H1 (cell line): ENCODE measurements at regions not wholly inside any gene's neighbourhood (a gene's known extent, or its start where the extent isn't known, plus 50 kb on each side); places are given as distances from the start of the nearest gene placed in this dataset.

ENCODE experiments used
- CTCF ChIA-PET: fragments of 300-600 bp; sonication (Branson Sonifier 250); formaldehyde crosslinking; loops from one replicate; lab custom pipeline; 2021; ENCODE audit not compliant: partially characterized antibody; lab: Charles Lee
- POLR2A ChIA-PET: fragments of 300-600 bp; sonication (Branson Sonifier 250); formaldehyde crosslinking; loops from one replicate; lab custom pipeline; 2021; ENCODE audit warnings: inconsistent platforms; ENCODE audit not compliant: partially characterized antibody; lab: Charles Lee
- DNase-seq, 2 experiments: peaks; one replicate each; pipeline versions ENCODE4 v3.0.0 to v3.0.0-alpha.2; 2010 to 2022; ENCODE audit warnings: low spot score in 2 of 2, low read depth in 1 of 2, mixed read lengths in 1 of 2
- FAIRE-seq: peaks from 2 replicates; lab custom pipeline; 2011; peaks lifted over from hg19 to GRCh38; lab: Jason Lieb, UNC
- H2AFZ ChIP-seq: 2 replicates; pipeline ENCODE4 v1.8.1; 2012; ENCODE audit warnings: low read length, inconsistent platforms
- H2AK5ac ChIP-seq: 2 replicates; pipeline ENCODE4 v1.6.1; 2013; ENCODE audit warnings: low read depth, low read length
- H2BK120ac ChIP-seq: replicated peaks from 2 replicates; pipeline ENCODE3; 2013; ENCODE audit warnings: low read depth, low read length, inconsistent platforms
- H2BK12ac ChIP-seq: 2 replicates; pipeline ENCODE4 v1.6.1; 2013; ENCODE audit warnings: low read depth, low read length
- H2BK15ac ChIP-seq: 2 replicates; pipeline ENCODE4 v1.6.1; 2013; ENCODE audit warnings: low read length
- H2BK20ac ChIP-seq: 2 replicates; pipeline ENCODE4 v1.6.1; 2013; ENCODE audit warnings: low read length
- H2BK5ac ChIP-seq: 2 replicates; pipeline ENCODE4 v1.6.1; 2013; ENCODE audit warnings: low read depth, low read length
- H3K14ac ChIP-seq: 2 replicates; pipeline ENCODE4 v1.6.1; 2013; ENCODE audit warnings: inconsistent platforms; ENCODE audit not compliant: insufficient read length
- H3K18ac ChIP-seq: 2 replicates; pipeline ENCODE4 v1.6.1; 2013; ENCODE audit warnings: low read length; ENCODE audit errors: extremely low read depth
- H3K23ac ChIP-seq: 2 replicates; pipeline ENCODE4 v1.6.1; 2013; ENCODE audit warnings: inconsistent platforms; ENCODE audit not compliant: insufficient read length
- H3K23me2 ChIP-seq: 2 replicates; pipeline ENCODE4 v1.6.1; 2013; ENCODE audit warnings: low read depth, low read length
- H3K27ac ChIP-seq: 2 replicates; pipeline ENCODE4 v1.6.1; 2011; ENCODE audit warnings: low read depth, low read length, inconsistent platforms
- H3K27me3 ChIP-seq, 4 experiments: replicated peaks in 1 of 4; 1 replicate in 1 of 4; 2 replicates in 3 of 4; pipeline versions ENCODE4 v1.6.1 to v1.8.1; 2011 to 2013; ENCODE audit warnings: low read length in 3 of 4, mild to moderate bottlenecking in 3 of 4, inconsistent platforms in 2 of 4, mixed read lengths in 2 of 4, moderate library complexity in 1 of 4; ENCODE audit not compliant: control insufficient read depth in 3 of 4, insufficient read depth in 3 of 4; ENCODE audit errors: extremely low read depth in 1 of 4
- H3K36me3 ChIP-seq, 4 experiments: 2 replicates each; pipeline versions ENCODE4 v1.6.1 to v1.8.1; 2011 to 2013; ENCODE audit warnings: mild to moderate bottlenecking in 4 of 4, low read length in 3 of 4, moderate library complexity in 2 of 4, control low read depth in 1 of 4, inconsistent platforms in 1 of 4; ENCODE audit not compliant: insufficient read depth in 4 of 4, control insufficient read depth in 2 of 4
- H3K4ac ChIP-seq: replicated peaks from 2 replicates; pipeline ENCODE3; 2013; ENCODE audit warnings: low read length, low read depth, mixed read lengths, inconsistent platforms; ENCODE audit not compliant: insufficient read length
- H3K4me1 ChIP-seq, 4 experiments: replicated peaks in 1 of 4; 1 replicate in 1 of 4; 2 replicates in 3 of 4; pipeline versions ENCODE4 v1.6.1 to v1.8.1; 2011 to 2013; ENCODE audit warnings: low read length in 3 of 4, inconsistent platforms in 2 of 4, mixed read lengths in 1 of 4; ENCODE audit not compliant: insufficient read depth in 4 of 4, control insufficient read depth in 3 of 4
- H3K4me2 ChIP-seq, 2 experiments: 2 replicates each; pipeline versions ENCODE4 v1.6.1 to v1.8.1; 2011 to 2013; ENCODE audit warnings: low read depth in 2 of 2, low read length in 2 of 2, control low read depth in 1 of 2, inconsistent platforms in 1 of 2, mild to moderate bottlenecking in 1 of 2; ENCODE audit not compliant: insufficient read depth in 1 of 2
- H3K4me3 ChIP-seq, 4 experiments: fragments of 200-600, 300-600 bp in 1 of 4; sonication (generic), shearing (Covaris generic), sonication (Bioruptor Twin) in 1 of 4; 2 replicates each; pipeline versions ENCODE4 v1.5.1 to v1.8.1; 2011 to 2016; ENCODE audit warnings: low read length in 4 of 4, low read depth in 3 of 4, control low read depth in 2 of 4, inconsistent platforms in 2 of 4, mild to moderate bottlenecking in 2 of 4, mixed read lengths in 1 of 4, moderate library complexity in 1 of 4; ENCODE audit not compliant: insufficient read depth in 2 of 4; ENCODE audit errors: extremely low read depth in 1 of 4
- H3K56ac ChIP-seq: replicated peaks from 2 replicates; pipeline ENCODE3; 2013; ENCODE audit warnings: low read depth, mild to moderate bottlenecking, mixed read lengths, low read length, inconsistent platforms; ENCODE audit not compliant: insufficient read length
- H3K79me1 ChIP-seq: 2 replicates; pipeline ENCODE4 v1.6.1; 2013; ENCODE audit warnings: low read depth, low read length, control low read depth
- H3K79me2 ChIP-seq, 2 experiments: 2 replicates each; pipeline versions ENCODE4 v1.6.1 to v1.8.1; 2012 to 2013; ENCODE audit warnings: low read length in 2 of 2, mild to moderate bottlenecking in 2 of 2, inconsistent platforms in 1 of 2; ENCODE audit not compliant: insufficient read depth in 2 of 2, control insufficient read depth in 1 of 2
- H3K9ac ChIP-seq, 4 experiments: replicated peaks in 1 of 4; 1 replicate in 1 of 4; 2 replicates in 3 of 4; pipeline versions ENCODE4 v1.6.1 to v1.8.1; 2011 to 2013; ENCODE audit warnings: low read depth in 3 of 4, low read length in 3 of 4, control low read depth in 2 of 4, mild to moderate bottlenecking in 2 of 4, moderate library complexity in 2 of 4, inconsistent platforms in 1 of 4; ENCODE audit errors: extremely low read depth in 1 of 4
- H3K9me3 ChIP-seq, 2 experiments: 2 replicates each; pipeline versions ENCODE4 v1.6.1 to v1.8.1; 2012 to 2013; ENCODE audit warnings: mild to moderate bottlenecking in 2 of 2, moderate library complexity in 2 of 2, control low read depth in 1 of 2, inconsistent platforms in 1 of 2, low read depth in 1 of 2, low read length in 1 of 2, mixed read lengths in 1 of 2; ENCODE audit not compliant: insufficient read depth in 2 of 2
- H4K20me1 ChIP-seq, 2 experiments: replicated peaks in 1 of 2; 2 replicates each; pipeline versions ENCODE3 to v1.8.1; 2011 to 2013; ENCODE audit warnings: inconsistent platforms in 2 of 2, low read length in 2 of 2, mild to moderate bottlenecking in 1 of 2; ENCODE audit not compliant: insufficient read depth in 2 of 2, control insufficient read depth in 1 of 2
- H4K5ac ChIP-seq: 2 replicates; pipeline ENCODE4 v1.6.1; 2013; ENCODE audit warnings: low read length, low read depth, mixed read lengths, inconsistent platforms; ENCODE audit not compliant: insufficient read length
- H4K8ac ChIP-seq: 2 replicates; pipeline ENCODE4 v1.8.0; 2013; ENCODE audit warnings: mild to moderate bottlenecking, moderate library complexity, low read length, inconsistent platforms; ENCODE audit not compliant: insufficient read depth; ENCODE audit errors: extremely low read depth
- H4K91ac ChIP-seq: replicated peaks from 2 replicates; pipeline ENCODE3; 2013; ENCODE audit warnings: low read length, mixed read lengths, inconsistent platforms; ENCODE audit not compliant: insufficient read length
- CEBPB ChIP-seq: IDR thresholded peaks from 2 replicates; pipeline ENCODE4 v1.6.1; 2012; ENCODE audit warnings: low read depth, low read length
- CTCF ChIP-seq, 3 experiments: IDR thresholded peaks; 1 replicate in 2 of 3; 2 replicates in 1 of 3; pipeline versions ENCODE4 v1.5.1 to v1.6.1; 2011; ENCODE audit warnings: low read length in 3 of 3, mild to moderate bottlenecking in 3 of 3, inconsistent platforms in 2 of 3, low read depth in 1 of 3, moderate library complexity in 1 of 3; ENCODE audit not compliant: insufficient read depth in 1 of 3; ENCODE audit errors: control extremely low read depth in 1 of 3
- EZH2 ChIP-seq: fragments of 200-600 bp; sonication (generic); IDR thresholded peaks from 2 replicates; pipeline ENCODE4 v1.7.1; 2012; ENCODE audit warnings: low read depth, mild to moderate bottlenecking, moderate library complexity, low read length, inconsistent platforms; ENCODE audit not compliant: severe bottlenecking
- RAD21 ChIP-seq, 2 experiments: IDR thresholded peaks in 1 of 2; conservative IDR thresholded peaks in 1 of 2; 2 replicates each; pipeline ENCODE4 v1.6.1; 2011; ENCODE audit warnings: low read depth in 2 of 2, low read length in 2 of 2, improper control_type of control experiment in 1 of 2, inconsistent platforms in 1 of 2, mild to moderate bottlenecking in 1 of 2, moderate library complexity in 1 of 2
- WGBS, 2 experiments: shearing (Covaris generic) in 1 of 2; methylation state at CpG; one replicate each; pipeline versions ENCODE4 v1.1.6 to v1.1.7; 2013 to 2015; ENCODE audit warnings: low lambda C conversion rate in 2 of 2, mixed read lengths in 2 of 2, inconsistent platforms in 1 of 2, low coverage in 1 of 2, missing lambda C conversion rate in 1 of 2; ENCODE audit not compliant: insufficient replicate concordance in 2 of 2, insufficient coverage in 1 of 2, insufficient read length in 1 of 2; ENCODE audit errors: extremely low coverage in 1 of 2, missing lambda C conversion rate in 1 of 2; 5-methylcytosine and 5-hydroxymethylcytosine counted together

- H4K5ac ChIP-seq: no peak overlapping the region
- H4K91ac ChIP-seq: no peak overlapping the region
- ChIA-PET CTCF (interaction anchor here (0.6 to 12.9 kb wide), 60 partner anchors 9 to 1322 kb away, joined by 3 to 152 read pairs (median 5); no protein-coding TSS in a partner anchor), POLR2A (interaction anchor here (0.8 to 1.3 kb wide), 3 partner anchors 19 to 597 kb away, joined by 3 to 4 read pairs (median 3); no protein-coding TSS in a partner anchor)
- H2BK120ac ChIP-seq: no peak overlapping the region
- no peak overlapping the region for H2BK20ac ChIP-seq
- no peak overlapping the region for H3K4me3 ChIP-seq
- H3K4ac ChIP-seq: no peak overlapping the region
- peak; percentile 51 to 72 (median 64) for TF ChIP-seq CTCF (IDR thresholded peaks at IDR 0.05; ENCODE audit: control extremely low read depth in 1 of 3, insufficient read depth in 1 of 3, low read depth in 1 of 3, low read length in 3 of 3)
- TF ChIP-seq EZH2: no peak
- TF ChIP-seq CEBPB: peak; percentile 98
- TF ChIP-seq RAD21 (IDR thresholded peaks at IDR 0.05 in 1 of 2, conservative IDR thresholded peaks at IDR 0.05 in 1 of 2; ENCODE audit: low read depth in 2 of 2, low read length in 2 of 2): peak; percentile 82 to 83
- no peaks in the 10 kb centered on the region for H3K27me3 ChIP-seq
- no peak overlapping the region for H3K56ac ChIP-seq
- H3K23me2 ChIP-seq: no peaks in the 10 kb centered on the region
- no peaks in the 10 kb centered on the region for H3K79me1 ChIP-seq
- FAIRE-seq (peak; percentile 42), DNase-seq (no peak)
- peaks cover 0 to 3% (median 0%) of the 10 kb centered on the region in 4 experiments; a peak in 1 of 7 replicates for H3K4me1 ChIP-seq
- H3K9me3 ChIP-seq: no peaks in the 10 kb centered on the region
- H3K23ac ChIP-seq: no peak overlapping the region
- H4K8ac ChIP-seq: no peak overlapping the region
- H3K14ac ChIP-seq: no peak overlapping the region
- H2BK12ac ChIP-seq: no peak overlapping the region
- H3K79me2 ChIP-seq: no peaks in the 10 kb centered on the region
- H3K9ac ChIP-seq: no peak overlapping the region
- no peak overlapping the region for H2AK5ac ChIP-seq
- H3K4me2 ChIP-seq: no peak overlapping the region
- no peak overlapping the region for H3K27ac ChIP-seq
- no peaks in the 10 kb centered on the region for H4K20me1 ChIP-seq
- no peak overlapping the region for H3K18ac ChIP-seq
- no peak overlapping the region for H2BK5ac ChIP-seq
- H3K36me3 ChIP-seq: no peaks in the 10 kb centered on the region
- H2AFZ ChIP-seq: peak overlapping the region; percentile 84
- no peak overlapping the region for H2BK15ac ChIP-seq
- WGBS, 2 experiments: 64% methylated on average over 5 of the region's 5 CpGs; no CpG with 5 or more reads in 1 of the 2 experiments
Measured at GRCh38 chr12:94074980-94075629, 73.3 kb upstream of the PLXNC1 start.
